ENCODE measurements at regions not wholly inside any gene's neighbourhood (a gene's known extent, or its start where the extent isn't known, plus 50 kb on each side); places are given as distances from the start of the nearest gene placed in this dataset.
A peak's percentile ranks its signal among the peaks of the same experiment; 100 is the strongest.

- TF ChIP-seq CREB1 (IDR thresholded peaks at IDR 0.05) (no peak), SP2 (IDR thresholded peaks at IDR 0.05; ENCODE audit: low read length) (no peak), RAD21 (IDR thresholded peaks at IDR 0.05 in 1 of 2, conservative IDR thresholded peaks at IDR 0.05 in 1 of 2; ENCODE audit: low read depth in 2 of 2, low read length in 2 of 2) (peak in 1 of 2 experiments; percentile 3; a peak in 1 of 4 replicates), SIN3A (conservative IDR thresholded peaks at IDR 0.05 in 1 of 2, IDR thresholded peaks at IDR 0.05 in 1 of 2; ENCODE audit: low read depth in 1 of 2, low read length in 2 of 2) (no peak), CHD7 (IDR thresholded peaks at IDR 0.05; ENCODE audit: insufficient replicate concordance, low read length) (no peak)
Observed at GRCh38 chr19:31600731-31601295, 251.6 kb upstream of the TSHZ3 start.
